Neural cell (in vitro differentiated cells): ENCODE measurements at regions not wholly inside any gene's neighbourhood (a gene's known extent, or its start where the extent isn't known, plus 50 kb on each side); places are given as distances from the start of the nearest gene placed in this dataset.

Experiments
- H2AFZ ChIP-seq: fragments of 200-600, 300-800 bp; sonication (generic), shearing (Covaris generic); 2 replicates; pipeline ENCODE4 v1.6.0; 2014; ENCODE audit warnings: low read depth, mild to moderate bottlenecking, antibody characterized with exemption, low read length, moderate library complexity
- H3F3A ChIP-seq: fragments of 200-600 bp; shearing (Covaris generic); 2 replicates; pipeline ENCODE4 v1.6.1; 2016; ENCODE audit warnings: mild to moderate bottlenecking, moderate library complexity, mixed read lengths, antibody characterized with exemption, low read length; ENCODE audit not compliant: insufficient read depth, poor library complexity, severe bottlenecking
- H3K27ac ChIP-seq: fragments of 200-600, 300-800 bp; sonication (generic), shearing (Covaris generic); 2 replicates; pipeline ENCODE4 v1.5.1; 2014; ENCODE audit warnings: mild to moderate bottlenecking, low read length, moderate library complexity
- H3K27me3 ChIP-seq: fragments of 300-800, 200-600 bp; sonication (generic), shearing (Covaris generic); 2 replicates; pipeline ENCODE4 v1.6.0; 2014; ENCODE audit warnings: mild to moderate bottlenecking, low read depth, low read length, moderate library complexity; ENCODE audit not compliant: insufficient read depth
- H3K36me3 ChIP-seq: fragments of 300-800, 200-600 bp; sonication (generic), shearing (Covaris generic); 2 replicates; pipeline ENCODE4 v1.5.1; 2014; ENCODE audit warnings: mild to moderate bottlenecking, antibody characterized with exemption, low read length, moderate library complexity; ENCODE audit not compliant: insufficient read depth
- H3K4me2 ChIP-seq: fragments of 300-800, 200-600 bp; sonication (generic), shearing (Covaris generic); 2 replicates; pipeline ENCODE4 v1.6.0; 2014; ENCODE audit warnings: mild to moderate bottlenecking, low read length
- H3K4me3 ChIP-seq: fragments of 300-800, 200-600 bp; sonication (generic), shearing (Covaris generic); 2 replicates; pipeline ENCODE4 v1.5.1; 2014; ENCODE audit warnings: mild to moderate bottlenecking, low read length, moderate library complexity
- H3K79me2 ChIP-seq: fragments of 200-600 bp; shearing (Covaris generic); replicated peaks from 2 replicates; pipeline ENCODE4 v1.6.0; 2014; ENCODE audit warnings: mild to moderate bottlenecking, low read length, moderate library complexity; ENCODE audit not compliant: insufficient read depth
- H3K9ac ChIP-seq: fragments of 300-800, 200-600 bp; sonication (generic), shearing (Covaris generic); 2 replicates; pipeline ENCODE4 v1.6.1; 2016; ENCODE audit warnings: mild to moderate bottlenecking, low read length, mixed read lengths
- H3K9me2 ChIP-seq: fragments of 200-600 bp; shearing (Covaris generic); 2 replicates; pipeline ENCODE4 v1.6.1; 2016; ENCODE audit warnings: mild to moderate bottlenecking, low read length, mixed read lengths; ENCODE audit not compliant: insufficient read depth
- H3K9me3 ChIP-seq: fragments of 200-600, 300-800 bp; sonication (generic), shearing (Covaris generic); 2 replicates; pipeline ENCODE4 v1.6.1; 2016; ENCODE audit warnings: mild to moderate bottlenecking, mixed run types, low read length, moderate library complexity, mixed read lengths
- H4K20me1 ChIP-seq: fragments of 200-600 bp; shearing (Covaris generic); 2 replicates; pipeline ENCODE4 v1.6.1; 2016; ENCODE audit warnings: mild to moderate bottlenecking, mixed run types; ENCODE audit not compliant: insufficient read depth
- CTCF ChIP-seq: fragments of 450-650 bp; IDR thresholded peaks from 2 replicates; pipeline ENCODE4 v1.5.1; 2014; ENCODE audit warnings: antibody characterized with exemption, mild to moderate bottlenecking, moderate library complexity; ENCODE audit not compliant: poor library complexity, severe bottlenecking
- EP300 ChIP-seq: fragments of 450-650 bp; conservative IDR thresholded peaks from 2 replicates; pipeline ENCODE4 v1.6.1; 2014; ENCODE audit warnings: antibody characterized with exemption, mild to moderate bottlenecking, moderate library complexity; ENCODE audit not compliant: poor library complexity, severe bottlenecking
- EZH2 ChIP-seq: fragments of 200-600, 300-800 bp; shearing (Covaris generic), sonication (generic); IDR thresholded peaks from 2 replicates; pipeline ENCODE4 v1.6.1; 2014; ENCODE audit warnings: antibody characterized with exemption, low read length, borderline replicate concordance, mild to moderate bottlenecking; ENCODE audit not compliant: insufficient read depth, poor library complexity, severe bottlenecking
- MXI1 ChIP-seq: fragments of 450-650 bp; conservative IDR thresholded peaks from 2 replicates; pipeline ENCODE4 v1.6.1; 2014; ENCODE audit warnings: antibody characterized with exemption, mild to moderate bottlenecking; ENCODE audit not compliant: poor library complexity, severe bottlenecking
- POLR2AphosphoS5 ChIP-seq: IDR thresholded peaks from 2 replicates; pipeline ENCODE4 v1.6.1; 2012
- RAD21 ChIP-seq: fragments of 450-650 bp; conservative IDR thresholded peaks from 2 replicates; pipeline ENCODE4 v1.6.1; 2014; ENCODE audit warnings: antibody characterized with exemption, mild to moderate bottlenecking, moderate library complexity
- SMC3 ChIP-seq: fragments of 450-650 bp; conservative IDR thresholded peaks from 2 replicates; pipeline ENCODE4 v1.6.1; 2014; ENCODE audit warnings: antibody characterized with exemption, mild to moderate bottlenecking, moderate library complexity; ENCODE audit not compliant: poor library complexity
- TAF1 ChIP-seq: IDR thresholded peaks from 2 replicates; pipeline ENCODE4 v1.6.1; 2012; ENCODE audit warnings: low read depth
- TF ChIP-seq, protein P1 (sequence below): IDR thresholded peaks from 2 replicates; pipeline ENCODE4 v1.6.1; 2012; ENCODE audit warnings: borderline replicate concordance

- Histone ChIP-seq H3K27ac (no peak overlapping the region), H3K79me2 (no peaks in the 10 kb centered on the region), H4K20me1 (no peaks in the 10 kb centered on the region), H3K9me2 (no peaks in the 10 kb centered on the region), H2AFZ (no peak overlapping the region), H3K27me3 (no peaks in the 10 kb centered on the region), H3K9me3 (no peaks in the 10 kb centered on the region), H3K9ac (no peak overlapping the region), H3K36me3 (no peaks in the 10 kb centered on the region), H3F3A (no peaks in the 10 kb centered on the region), H3K4me3 (no peak overlapping the region), H3K4me2 (no peak overlapping the region)
- TF ChIP-seq TAF1: no peak
- TF ChIP-seq EZH2: no peak
- TF ChIP-seq MXI1: no peak
- TF ChIP-seq, protein P1, sequence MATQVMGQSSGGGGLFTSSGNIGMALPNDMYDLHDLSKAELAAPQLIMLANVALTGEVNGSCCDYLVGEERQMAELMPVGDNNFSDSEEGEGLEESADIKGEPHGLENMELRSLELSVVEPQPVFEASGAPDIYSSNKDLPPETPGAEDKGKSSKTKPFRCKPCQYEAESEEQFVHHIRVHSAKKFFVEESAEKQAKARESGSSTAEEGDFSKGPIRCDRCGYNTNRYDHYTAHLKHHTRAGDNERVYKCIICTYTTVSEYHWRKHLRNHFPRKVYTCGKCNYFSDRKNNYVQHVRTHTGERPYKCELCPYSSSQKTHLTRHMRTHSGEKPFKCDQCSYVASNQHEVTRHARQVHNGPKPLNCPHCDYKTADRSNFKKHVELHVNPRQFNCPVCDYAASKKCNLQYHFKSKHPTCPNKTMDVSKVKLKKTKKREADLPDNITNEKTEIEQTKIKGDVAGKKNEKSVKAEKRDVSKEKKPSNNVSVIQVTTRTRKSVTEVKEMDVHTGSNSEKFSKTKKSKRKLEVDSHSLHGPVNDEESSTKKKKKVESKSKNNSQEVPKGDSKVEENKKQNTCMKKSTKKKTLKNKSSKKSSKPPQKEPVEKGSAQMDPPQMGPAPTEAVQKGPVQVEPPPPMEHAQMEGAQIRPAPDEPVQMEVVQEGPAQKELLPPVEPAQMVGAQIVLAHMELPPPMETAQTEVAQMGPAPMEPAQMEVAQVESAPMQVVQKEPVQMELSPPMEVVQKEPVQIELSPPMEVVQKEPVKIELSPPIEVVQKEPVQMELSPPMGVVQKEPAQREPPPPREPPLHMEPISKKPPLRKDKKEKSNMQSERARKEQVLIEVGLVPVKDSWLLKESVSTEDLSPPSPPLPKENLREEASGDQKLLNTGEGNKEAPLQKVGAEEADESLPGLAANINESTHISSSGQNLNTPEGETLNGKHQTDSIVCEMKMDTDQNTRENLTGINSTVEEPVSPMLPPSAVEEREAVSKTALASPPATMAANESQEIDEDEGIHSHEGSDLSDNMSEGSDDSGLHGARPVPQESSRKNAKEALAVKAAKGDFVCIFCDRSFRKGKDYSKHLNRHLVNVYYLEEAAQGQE: no peak
- no peak for TF ChIP-seq POLR2AphosphoS5
- no peak for TF ChIP-seq RAD21
- TF ChIP-seq SMC3: no peak
- no peak for TF ChIP-seq EP300
- TF ChIP-seq CTCF: no peak
Observed at GRCh38 chr18:72673242-72673641, 129.1 kb upstream of the CBLN2 start.

DNA sequence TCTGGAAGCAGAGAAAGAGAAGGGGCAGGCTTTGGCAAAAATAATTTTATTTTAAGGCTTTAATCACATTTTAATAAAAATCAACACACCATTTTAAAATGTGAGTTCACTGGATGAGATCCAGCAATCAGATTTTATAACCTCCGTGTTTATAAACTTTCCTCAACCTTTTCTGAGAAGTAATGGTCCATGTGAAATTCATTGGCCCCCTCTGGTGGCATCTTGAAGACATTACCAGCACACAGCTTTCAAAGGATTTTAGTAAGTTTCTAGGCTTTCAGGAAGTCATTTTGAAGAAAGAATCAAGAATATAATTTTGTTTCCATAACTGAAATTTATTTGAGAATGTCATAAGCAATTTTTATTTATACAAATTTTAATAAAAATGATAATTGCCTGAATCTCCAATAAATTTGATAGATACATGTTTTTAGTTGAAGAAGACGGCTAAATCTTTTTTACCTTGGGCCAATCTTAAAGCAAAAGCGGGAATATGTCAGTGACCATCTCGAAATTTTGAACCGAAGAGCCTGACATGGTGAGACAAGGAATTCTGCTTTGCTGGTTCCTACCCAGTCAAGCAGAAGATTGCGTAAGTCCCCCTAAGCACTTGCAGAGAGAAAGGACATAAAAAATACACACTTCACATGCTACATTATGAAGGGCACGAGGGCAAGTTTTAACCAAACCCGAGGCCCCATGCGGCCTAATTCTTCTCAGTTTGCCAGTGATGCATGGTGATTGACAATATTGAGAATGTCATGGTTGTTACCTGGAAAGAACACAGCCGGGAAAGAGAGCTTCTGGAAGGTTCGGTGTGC, 128.4 kb upstream of the CBLN2 start:
- H3K4me2 ChIP-seq: no peak overlapping the region
- no peaks in the 10 kb centered on the region for H3K27me3 ChIP-seq
- H3K9me2 ChIP-seq: no peaks in the 10 kb centered on the region
- TF ChIP-seq, protein P1: no peak
- TF ChIP-seq POLR2AphosphoS5 (no peak), EP300 (no peak), RAD21 (peak; percentile 90), MXI1 (no peak), SMC3 (peak; percentile 91), TAF1 (no peak), CTCF (peak; percentile 83), EZH2 (no peak)
- no peaks in the 10 kb centered on the region for H3K36me3 ChIP-seq
- no peak overlapping the region for H2AFZ ChIP-seq
- no peak overlapping the region for H3K4me3 ChIP-seq
- H3K9me3 ChIP-seq: no peaks in the 10 kb centered on the region
- H4K20me1 ChIP-seq: no peaks in the 10 kb centered on the region
- no peaks in the 10 kb centered on the region for H3F3A ChIP-seq
- H3K79me2 ChIP-seq: no peaks in the 10 kb centered on the region
- H3K9ac ChIP-seq: no peak overlapping the region
- no peak overlapping the region for H3K27ac ChIP-seq
